ENCODE measurements at regions not wholly inside any gene's neighbourhood (a gene's known extent, or its start where the extent isn't known, plus 50 kb on each side); places are given as distances from the start of the nearest gene placed in this dataset.

- Mint-ChIP-seq H3K27ac (no peak overlapping the region), H3K4me1 (ENCODE audit: low read depth) (no peaks in the 10 kb centered on the region), H3K9me3 (no peaks in the 10 kb centered on the region), H3K36me3 (no peaks in the 10 kb centered on the region), H3K27me3 (no peaks in the 10 kb centered on the region), H3K4me3 (no peak overlapping the region)
- DNase-seq = no peak
- ChIA-PET CTCF (no interaction called here), POLR2A (no interaction called here)
- intact Hi-C loops (cut with micrococcal nuclease) = no loop called here
Measured at GRCh38 chr1:55816456-55817426, 601.6 kb upstream of the USP24 start.

GRCh38 chr1:55815745-55816455 lies 600.7 kb upstream of the USP24 start:
- no peak for DNase-seq
- ChIA-PET CTCF (no interaction called here), POLR2A (no interaction called here)
- Mint-ChIP-seq H3K4me3 (no peak overlapping the region), H3K27ac (no peak overlapping the region), H3K4me1 (ENCODE audit: low read depth) (no peaks in the 10 kb centered on the region), H3K9me3 (no peaks in the 10 kb centered on the region), H3K27me3 (no peaks in the 10 kb centered on the region), H3K36me3 (no peaks in the 10 kb centered on the region)
- intact Hi-C loops (cut with micrococcal nuclease) = no loop called here

- Mint-ChIP-seq H3K36me3 (no peaks in the 10 kb centered on the region), H3K4me1 (ENCODE audit: low read depth) (no peaks in the 10 kb centered on the region), H3K27ac (no peak overlapping the region), H3K4me3 (no peak overlapping the region), H3K27me3 (no peaks in the 10 kb centered on the region), H3K9me3 (no peaks in the 10 kb centered on the region)
- POLR2A ChIA-PET = no interaction called here
- DNase-seq = no peak
- intact Hi-C loops (cut with micrococcal nuclease) = no loop called here
- CTCF ChIA-PET = no interaction called here
Measured at GRCh38 chr1:55814967-55815366, 599.8 kb upstream of the USP24 start.

GRCh38 chr1:55813618-55814017 lies 598.5 kb upstream of the USP24 start:
- no peak overlapping the region for H3K27ac Mint-ChIP-seq
- intact Hi-C loops (cut with micrococcal nuclease) = no loop called here
- H3K9me3 Mint-ChIP-seq = no peaks in the 10 kb centered on the region
- H3K36me3 Mint-ChIP-seq = no peaks in the 10 kb centered on the region
- no peaks in the 10 kb centered on the region for H3K4me1 Mint-ChIP-seq (ENCODE audit: low read depth)
- ChIA-PET POLR2A (no interaction called here), CTCF (no interaction called here)
- H3K27me3 Mint-ChIP-seq = no peaks in the 10 kb centered on the region
- H3K4me3 Mint-ChIP-seq = no peak overlapping the region
- no peak for DNase-seq

- Mint-ChIP-seq H3K36me3 (no peaks in the 10 kb centered on the region), H3K4me1 (ENCODE audit: low read depth) (no peaks in the 10 kb centered on the region), H3K27ac (no peak overlapping the region), H3K9me3 (no peaks in the 10 kb centered on the region), H3K27me3 (no peaks in the 10 kb centered on the region), H3K4me3 (no peak overlapping the region)
- ChIA-PET POLR2A (no interaction called here), CTCF (no interaction called here)
- intact Hi-C loops (cut with micrococcal nuclease) = no loop called here
- no peak for DNase-seq
Measured at GRCh38 chr1:55812281-55812680, 597.1 kb upstream of the USP24 start.

- H3K4me3 Mint-ChIP-seq = no peak overlapping the region
- no peak overlapping the region for H3K27ac Mint-ChIP-seq
- no peaks in the 10 kb centered on the region for H3K36me3 Mint-ChIP-seq
- DNase-seq = no peak
- ChIA-PET CTCF (no interaction called here), POLR2A (no interaction called here)
- no peaks in the 10 kb centered on the region for H3K9me3 Mint-ChIP-seq
- H3K4me1 Mint-ChIP-seq (ENCODE audit: low read depth) = no peaks in the 10 kb centered on the region
- intact Hi-C loops (cut with micrococcal nuclease) = no loop called here
- peaks cover 3% of the 10 kb centered on the region for H3K27me3 Mint-ChIP-seq
Measured at GRCh38 chr1:55808263-55808662, 593.1 kb upstream of the USP24 start.

GRCh38 chr1:55803429-55803828 lies 588.3 kb upstream of the USP24 start:
- Mint-ChIP-seq H3K9me3 (peaks cover 2% of the 10 kb centered on the region), H3K36me3 (no peaks in the 10 kb centered on the region), H3K27me3 (peaks cover 3% of the 10 kb centered on the region), H3K4me3 (no peak overlapping the region), H3K4me1 (ENCODE audit: low read depth) (no peaks in the 10 kb centered on the region), H3K27ac (no peak overlapping the region)
- POLR2A ChIA-PET = no interaction called here
- intact Hi-C loops (cut with micrococcal nuclease) = no loop called here
- DNase-seq = no peak
- CTCF ChIA-PET = no interaction called here

- ChIA-PET POLR2A (no interaction called here), CTCF (no interaction called here)
- H3K9me3 Mint-ChIP-seq = peaks cover 2% of the 10 kb centered on the region
- peaks cover 3% of the 10 kb centered on the region for H3K27me3 Mint-ChIP-seq
- no peaks in the 10 kb centered on the region for H3K4me1 Mint-ChIP-seq (ENCODE audit: low read depth)
- intact Hi-C loops (cut with micrococcal nuclease) = no loop called here
- H3K36me3 Mint-ChIP-seq = no peaks in the 10 kb centered on the region
- DNase-seq = no peak
- no peak overlapping the region for H3K27ac Mint-ChIP-seq
- H3K4me3 Mint-ChIP-seq = no peak overlapping the region
Measured at GRCh38 chr1:55801481-55801880, 586.3 kb upstream of the USP24 start.

- DNase-seq = no peak
- Mint-ChIP-seq H3K27ac (no peak overlapping the region), H3K9me3 (peaks cover 2% of the 10 kb centered on the region), H3K4me1 (ENCODE audit: low read depth) (no peaks in the 10 kb centered on the region), H3K36me3 (no peaks in the 10 kb centered on the region), H3K27me3 (no peaks in the 10 kb centered on the region), H3K4me3 (no peak overlapping the region)
- intact Hi-C loops (cut with micrococcal nuclease) = no loop called here
- CTCF ChIA-PET = no interaction called here
- POLR2A ChIA-PET = no interaction called here
Measured at GRCh38 chr1:55800503-55800902, 585.3 kb upstream of the USP24 start.

- no peak for DNase-seq
- CTCF ChIA-PET = no interaction called here
- no peaks in the 10 kb centered on the region for H3K27me3 Mint-ChIP-seq
- H3K9me3 Mint-ChIP-seq = no peaks in the 10 kb centered on the region
- no peak overlapping the region for H3K27ac Mint-ChIP-seq
- H3K4me3 Mint-ChIP-seq = no peak overlapping the region
- intact Hi-C loops (cut with micrococcal nuclease) = no loop called here
- H3K36me3 Mint-ChIP-seq = no peaks in the 10 kb centered on the region
- POLR2A ChIA-PET = no interaction called here
- H3K4me1 Mint-ChIP-seq (ENCODE audit: low read depth) = no peaks in the 10 kb centered on the region
Measured at GRCh38 chr1:55793856-55794255, 578.7 kb upstream of the USP24 start.

- ChIA-PET CTCF (no interaction called here), POLR2A (no interaction called here)
- H3K27me3 Mint-ChIP-seq = no peaks in the 10 kb centered on the region
- no peak for DNase-seq
- no peak overlapping the region for H3K4me3 Mint-ChIP-seq
- intact Hi-C loops (cut with micrococcal nuclease) = no loop called here
- H3K27ac Mint-ChIP-seq = no peak overlapping the region
- H3K36me3 Mint-ChIP-seq = no peaks in the 10 kb centered on the region
- H3K9me3 Mint-ChIP-seq = no peaks in the 10 kb centered on the region
- no peaks in the 10 kb centered on the region for H3K4me1 Mint-ChIP-seq (ENCODE audit: low read depth)
Measured at GRCh38 chr1:55792870-55793269, 577.7 kb upstream of the USP24 start.

- Mint-ChIP-seq H3K9me3 (no peaks in the 10 kb centered on the region), H3K4me3 (no peak overlapping the region), H3K4me1 (ENCODE audit: low read depth) (no peaks in the 10 kb centered on the region), H3K27me3 (no peaks in the 10 kb centered on the region), H3K36me3 (no peaks in the 10 kb centered on the region), H3K27ac (no peak overlapping the region)
- no peak for DNase-seq
- POLR2A ChIA-PET = no interaction called here
- CTCF ChIA-PET = no interaction called here
- intact Hi-C loops (cut with micrococcal nuclease) = no loop called here
Measured at GRCh38 chr1:55789466-55789865, 574.3 kb upstream of the USP24 start.

GRCh38 chr1:55786396-55786795 lies 571.2 kb upstream of the USP24 start:
- Mint-ChIP-seq H3K27ac (no peak overlapping the region), H3K36me3 (no peaks in the 10 kb centered on the region), H3K9me3 (no peaks in the 10 kb centered on the region), H3K4me1 (ENCODE audit: low read depth) (no peaks in the 10 kb centered on the region), H3K4me3 (no peak overlapping the region), H3K27me3 (no peaks in the 10 kb centered on the region)
- DNase-seq = no peak
- intact Hi-C loops (cut with micrococcal nuclease) = no loop called here
- ChIA-PET CTCF (no interaction called here), POLR2A (no interaction called here)

Data from activated CD4-positive, alpha-beta memory T cell treated with anti-CD3 and anti-CD28 coated beads for 36 hours (primary cell).